ENCODE measurements at regions not wholly inside any gene's neighbourhood (a gene's known extent, or its start where the extent isn't known, plus 50 kb on each side); places are given as distances from the start of the nearest gene placed in this dataset.
"Not testable (repeated sequence)": the region's sequence is repeated elsewhere in the genome, so short reads cannot be mapped to it uniquely, and the experiment has no call there.

- Mint-ChIP-seq H3K36me3 (no peaks in the 10 kb centered on the region), H3K27me3 (no peaks in the 10 kb centered on the region), H3K4me1 (ENCODE audit: unreplicated experiment) (no peaks in the 10 kb centered on the region), H3K4me3 (no peak overlapping the region), H3K9me3 (no peaks in the 10 kb centered on the region), H3K27ac (no peak overlapping the region)
- no peak for TF ChIP-seq CTCF (conservative IDR thresholded peaks at IDR 0.05)
- DNase-seq (ENCODE audit: extremely low spot score, unreplicated experiment) = no peak
These were observed 180.3 kb upstream of the GHR start for GRCh38 chr5:42242881-42243485.

GRCh38 chr5:42252306-42252705 lies 170.9 kb upstream of the GHR start:
- Mint-ChIP-seq H3K27me3 (no peaks in the 10 kb centered on the region), H3K27ac (no peak overlapping the region), H3K4me1 (ENCODE audit: unreplicated experiment) (no peaks in the 10 kb centered on the region), H3K4me3 (no peak overlapping the region), H3K9me3 (no peaks in the 10 kb centered on the region), H3K36me3 (no peaks in the 10 kb centered on the region)
- no peak for TF ChIP-seq CTCF (conservative IDR thresholded peaks at IDR 0.05)
- DNase-seq (ENCODE audit: extremely low spot score, unreplicated experiment) = no peak

- not testable (repeated sequence) for H3K4me1 Mint-ChIP-seq (ENCODE audit: unreplicated experiment); H3K27me3 Mint-ChIP-seq; H3K27ac Mint-ChIP-seq; H3K36me3 Mint-ChIP-seq; DNase-seq (ENCODE audit: extremely low spot score, unreplicated experiment); H3K9me3 Mint-ChIP-seq; H3K4me3 Mint-ChIP-seq
These were observed 163.3 kb upstream of the GHR start for GRCh38 chr5:42259914-42260313.

GRCh38 chr5:42267091-42267490 lies 156.1 kb upstream of the GHR start:
- Mint-ChIP-seq H3K36me3 (no peaks in the 10 kb centered on the region), H3K27me3 (no peaks in the 10 kb centered on the region), H3K9me3 (no peaks in the 10 kb centered on the region), H3K27ac (no peak overlapping the region), H3K4me1 (ENCODE audit: unreplicated experiment) (no peaks in the 10 kb centered on the region), H3K4me3 (no peak overlapping the region)
- TF ChIP-seq CTCF (conservative IDR thresholded peaks at IDR 0.05) = no peak
- no peak for DNase-seq (ENCODE audit: extremely low spot score, unreplicated experiment)

GRCh38 chr5:42268170-42268569 lies 155.1 kb upstream of the GHR start:
- not testable (repeated sequence) for H3K9me3 Mint-ChIP-seq; H3K4me3 Mint-ChIP-seq; H3K27ac Mint-ChIP-seq; DNase-seq (ENCODE audit: extremely low spot score, unreplicated experiment); H3K36me3 Mint-ChIP-seq; H3K4me1 Mint-ChIP-seq (ENCODE audit: unreplicated experiment); H3K27me3 Mint-ChIP-seq

GRCh38 chr5:42268630-42269029 lies 154.6 kb upstream of the GHR start:
- no peaks in the 10 kb centered on the region for H3K4me1 Mint-ChIP-seq (ENCODE audit: unreplicated experiment)
- no peak for DNase-seq (ENCODE audit: extremely low spot score, unreplicated experiment)
- H3K36me3 Mint-ChIP-seq = no peaks in the 10 kb centered on the region
- TF ChIP-seq CTCF (conservative IDR thresholded peaks at IDR 0.05) = no peak
- H3K27ac Mint-ChIP-seq = no peak overlapping the region
- H3K27me3 Mint-ChIP-seq = no peaks in the 10 kb centered on the region
- no peaks in the 10 kb centered on the region for H3K9me3 Mint-ChIP-seq
- no peak overlapping the region for H3K4me3 Mint-ChIP-seq

- no peak for DNase-seq (ENCODE audit: extremely low spot score, unreplicated experiment)
- H3K9me3 Mint-ChIP-seq = no peaks in the 10 kb centered on the region
- no peak for TF ChIP-seq CTCF (conservative IDR thresholded peaks at IDR 0.05)
- H3K4me1 Mint-ChIP-seq (ENCODE audit: unreplicated experiment) = peaks cover 4% of the 10 kb centered on the region
- no peaks in the 10 kb centered on the region for H3K36me3 Mint-ChIP-seq
- H3K27me3 Mint-ChIP-seq = no peaks in the 10 kb centered on the region
- H3K27ac Mint-ChIP-seq = no peak overlapping the region
- no peak overlapping the region for H3K4me3 Mint-ChIP-seq
These were observed 152.5 kb upstream of the GHR start for GRCh38 chr5:42270771-42271170.

Measured in type B pancreatic cell (in vitro differentiated cells).